Liver (tissue), 8 donors: ENCODE measurements at regions not wholly inside any gene's neighbourhood (a gene's known extent, or its start where the extent isn't known, plus 50 kb on each side); places are given as distances from the start of the nearest gene placed in this dataset.

Experiments used
- DNase-seq: peaks from one replicate; pipeline ENCODE4 v3.0.0-alpha.2; 2017; ENCODE audit warnings: low spot score
- H3K27ac ChIP-seq, 2 donors: one replicate each; pipeline ENCODE4 v1.7.0; 2013; ENCODE audit warnings: inconsistent platforms in 2 of 2, low read length in 2 of 2, control low read depth in 1 of 2, low read depth in 1 of 2, mild to moderate bottlenecking in 1 of 2
- H3K27me3 ChIP-seq, 4 donors: one replicate each; pipeline versions ENCODE4 v1.6.1 to v1.7.0; 2013; ENCODE audit warnings: low read length in 3 of 4, inconsistent platforms in 1 of 4, mild to moderate bottlenecking in 1 of 4, moderate library complexity in 1 of 4; ENCODE audit not compliant: control insufficient read depth in 4 of 4, insufficient read depth in 4 of 4
- H3K36me3 ChIP-seq, 4 donors: one replicate each; pipeline versions ENCODE4 v1.6.1 to v1.7.0; 2013; ENCODE audit warnings: low read length in 3 of 4, mild to moderate bottlenecking in 3 of 4, low read depth in 1 of 4, moderate library complexity in 1 of 4; ENCODE audit not compliant: control insufficient read depth in 4 of 4, insufficient read depth in 3 of 4
- H3K4me1 ChIP-seq, 4 donors: one replicate each; pipeline versions ENCODE4 v1.6.1 to v1.7.0; 2013; ENCODE audit warnings: low read length in 3 of 4, mild to moderate bottlenecking in 3 of 4, moderate library complexity in 1 of 4; ENCODE audit not compliant: control insufficient read depth in 4 of 4, insufficient read depth in 4 of 4
- H3K4me3 ChIP-seq, 3 donors: one replicate each; pipeline versions ENCODE4 v1.6.1 to v1.7.0; 2013; ENCODE audit warnings: low read length in 3 of 3, control low read depth in 1 of 3, low read depth in 1 of 3, mild to moderate bottlenecking in 1 of 3
- H3K9ac ChIP-seq, 2 donors: one replicate each; pipeline ENCODE4 v1.7.0; 2013; ENCODE audit warnings: low read length in 2 of 2, mild to moderate bottlenecking in 2 of 2, moderate library complexity in 2 of 2, control low read depth in 1 of 2, low read depth in 1 of 2
- H3K9me3 ChIP-seq, 4 donors: one replicate each; pipeline versions ENCODE4 v1.6.1 to v1.7.0; 2013; ENCODE audit warnings: low read length in 3 of 4; ENCODE audit not compliant: control insufficient read depth in 4 of 4
- ATF3 ChIP-seq: IDR thresholded peaks from 2 replicates; pipeline ENCODE4 v1.6.1; 2016; ENCODE audit warnings: antibody characterized with exemption
- CTCF ChIP-seq: fragments of 150-350 bp; IDR thresholded peaks from 2 replicates; pipeline ENCODE4 v1.5.1; 2017; ENCODE audit warnings: improper control_type of control experiment, low read depth, low read length; ENCODE audit not compliant: missing input control
- EGR1 ChIP-seq, 2 donors: IDR thresholded peaks; 2 replicates each; pipeline ENCODE4 v1.6.1; 2016 to 2018; ENCODE audit warnings: antibody characterized with exemption in 2 of 2, low read depth in 2 of 2
- FOXA1 ChIP-seq: IDR thresholded peaks from 2 replicates; pipeline ENCODE4 v1.6.1; 2016; ENCODE audit warnings: antibody characterized with exemption
- FOXA2 ChIP-seq: IDR thresholded peaks from 2 replicates; pipeline ENCODE4 v1.6.1; 2016; ENCODE audit warnings: antibody characterized with exemption
- GABPA ChIP-seq, 2 donors: IDR thresholded peaks in 1 of 2; conservative IDR thresholded peaks in 1 of 2; 2 replicates each; pipeline ENCODE4 v1.6.1; 2016; ENCODE audit warnings: antibody characterized with exemption in 2 of 2, mild to moderate bottlenecking in 1 of 2, moderate library complexity in 1 of 2
- HNF4A ChIP-seq, 2 donors: conservative IDR thresholded peaks; 2 replicates each; pipeline ENCODE4 v1.6.1; 2016; ENCODE audit warnings: antibody characterized with exemption in 2 of 2, mild to moderate bottlenecking in 2 of 2
- HNF4G ChIP-seq: IDR thresholded peaks from 2 replicates; pipeline ENCODE4 v1.6.1; 2016; ENCODE audit warnings: antibody characterized with exemption
- JUND ChIP-seq, 2 donors: IDR thresholded peaks; 2 replicates each; pipeline ENCODE4 v1.6.1; 2016; ENCODE audit warnings: antibody characterized with exemption in 2 of 2
- MAX ChIP-seq: IDR thresholded peaks from 2 replicates; pipeline ENCODE4 v1.6.1; 2016; ENCODE audit warnings: antibody characterized with exemption
- NR2F2 ChIP-seq: IDR thresholded peaks from 2 replicates; pipeline ENCODE4 v1.6.1; 2016; ENCODE audit warnings: antibody characterized with exemption
- RAD21 ChIP-seq, 2 donors: IDR thresholded peaks; 2 replicates each; pipeline ENCODE4 v1.6.1; 2016; ENCODE audit warnings: antibody characterized with exemption in 2 of 2, mild to moderate bottlenecking in 2 of 2
- REST ChIP-seq: IDR thresholded peaks from 2 replicates; pipeline ENCODE4 v1.6.1; 2016; ENCODE audit warnings: antibody characterized with exemption, mild to moderate bottlenecking
- RXRA ChIP-seq, 2 donors: IDR thresholded peaks; 2 replicates each; pipeline ENCODE4 v1.6.1; 2017 to 2018; ENCODE audit warnings: antibody characterized with exemption in 2 of 2, mild to moderate bottlenecking in 1 of 2
- SP1 ChIP-seq: IDR thresholded peaks from 2 replicates; pipeline ENCODE4 v1.6.1; 2018; ENCODE audit warnings: antibody characterized with exemption, mild to moderate bottlenecking
- TAF1 ChIP-seq: conservative IDR thresholded peaks from 2 replicates; pipeline ENCODE4 v1.6.1; 2016; ENCODE audit warnings: antibody characterized with exemption, mild to moderate bottlenecking
- YY1 ChIP-seq: IDR thresholded peaks from 2 replicates; pipeline ENCODE4 v1.6.1; 2016; ENCODE audit warnings: antibody characterized with exemption, mild to moderate bottlenecking
- ZBTB33 ChIP-seq: IDR thresholded peaks from 2 replicates; pipeline ENCODE4 v1.6.1; 2016; ENCODE audit warnings: antibody characterized with exemption
- WGBS: extraction: QIAGEN DNeasy Blood & Tissue Kit; methylation state at CpG from one replicate; pipeline ENCODE4 v1.1.7; 2013; 5-methylcytosine and 5-hydroxymethylcytosine counted together
- donor health status: healthy.
- donor health status: healthy.
- donor health status: healthy.
- donor health status: healthy.
- donor health status: healthy.

GRCh38 chr9:135418161-135418560 lies 61.4 kb upstream of the PPP1R26 start:
- H3K9me3 ChIP-seq, result no peaks in the 10 kb centered on the region
- H3K36me3 ChIP-seq, result no peaks in the 10 kb centered on the region
- H3K4me1 ChIP-seq, result no peaks in the 10 kb centered on the region
- no peak overlapping the region for H3K27ac ChIP-seq
- no peaks in the 10 kb centered on the region for H3K27me3 ChIP-seq
- TF ChIP-seq JUND (IDR thresholded peaks at IDR 0.05) (no peak), GABPA (IDR thresholded peaks at IDR 0.05 in 1 of 2, conservative IDR thresholded peaks at IDR 0.05 in 1 of 2) (no peak), TAF1 (no peak), NR2F2 (no peak)
- no peak overlapping the region for H3K9ac ChIP-seq
- no peak overlapping the region for H3K4me3 ChIP-seq
- whole genome bisulfite sequencing, result 88% methylated on average over 8 of the region's 8 CpGs
- DNase-seq, result no peak

- H3K27me3 ChIP-seq, result no peaks in the 10 kb centered on the region
- no peak overlapping the region for H3K4me3 ChIP-seq
- TF ChIP-seq TAF1 (no peak), YY1 (no peak), CTCF (no peak), REST (no peak), GABPA (IDR thresholded peaks at IDR 0.05 in 1 of 2, conservative IDR thresholded peaks at IDR 0.05 in 1 of 2) (no peak), EGR1 (IDR thresholded peaks at IDR 0.05; ENCODE audit: low read depth in 2 of 2) (no peak), FOXA1 (no peak), ZBTB33 (no peak), JUND (IDR thresholded peaks at IDR 0.05) (no peak), ATF3 (no peak), HNF4A (conservative IDR thresholded peaks at IDR 0.05) (no peak), SP1 (no peak), FOXA2 (no peak), RAD21 (IDR thresholded peaks at IDR 0.05) (no peak), MAX (no peak), RXRA (IDR thresholded peaks at IDR 0.05) (no peak), NR2F2 (no peak), HNF4G (no peak)
- H3K27ac ChIP-seq, result no peak overlapping the region
- no peak for DNase-seq
- 63% methylated on average over 3 of the region's 3 CpGs for WGBS
- H3K4me1 ChIP-seq, result no peaks in the 10 kb centered on the region
- H3K9me3 ChIP-seq, result peaks cover 0 to 2% (median under 1%) of the 10 kb centered on the region in 4 donors
- no peaks in the 10 kb centered on the region for H3K36me3 ChIP-seq
- no peak overlapping the region for H3K9ac ChIP-seq
Measured at GRCh38 chr9:135419106-135419505, 60.5 kb upstream of the PPP1R26 start.
